HepG2 (cell line): ENCODE measurements at regions not wholly inside any gene's neighbourhood (a gene's known extent, or its start where the extent isn't known, plus 50 kb on each side); places are given as distances from the start of the nearest gene placed in this dataset.

Experiments used
- ATAC-seq: fragments of 200-7000 bp; cut with Tn5 transposase; 3 replicates; pipeline ENCODE4 v1.9.1; 2020; ENCODE audit warnings: mild to moderate bottlenecking, moderate library complexity
- BruUV-seq: library from RNA; stranded (reverse); fragments of 400-500 nt; replicated peaks from 2 replicates; lab custom pipeline; 2021; lab: Mats Ljungman, UMichigan
- CTCF ChIA-PET: fragments of 300-600 bp; formaldehyde crosslinking; extraction: SDS; loops from one replicate; lab custom pipeline; 2021; ENCODE audit warnings: low total read pairs, inconsistent platforms, low intra/inter-chr PET ratio; lab: Yijun Ruan, JAX
- POLR2A ChIA-PET: fragments of 350-600 bp; sonication (Branson Sonifier 250); formaldehyde crosslinking; loops from one replicate; lab custom pipeline; 2020; ENCODE audit warnings: antibody characterized with exemption, inconsistent platforms; lab: Yijun Ruan, JAX
- DNase-seq: peaks from one replicate; pipeline ENCODE4 v3.0.0-alpha.2; 2015; ENCODE audit warnings: low spot score
- FAIRE-seq: peaks from 3 replicates; lab custom pipeline; 2011; peaks lifted over from hg19 to GRCh38; lab: Jason Lieb, UNC
- H2AFZ ChIP-seq: one replicate; pipeline ENCODE4 v1.6.1; 2011; ENCODE audit warnings: low read length, inconsistent platforms
- H3K27ac ChIP-seq: fragments of 300-600 bp; 3 replicates; pipeline ENCODE4 v1.8.0; 2011; ENCODE audit warnings: mixed run types, mild to moderate bottlenecking, mixed read lengths, low read length, inconsistent platforms; ENCODE audit not compliant: insufficient read depth; ENCODE audit errors: extremely low read length
- H3K27me3 ChIP-seq, 2 experiments: fragments of 200-600 bp in 1 of 2; 2 replicates in 1 of 2; 3 replicates in 1 of 2; pipeline versions ENCODE4 v1.6.0 to v1.8.0; 2011; ENCODE audit warnings: low read length in 2 of 2, mild to moderate bottlenecking in 2 of 2, moderate library complexity in 2 of 2, inconsistent platforms in 1 of 2; ENCODE audit not compliant: insufficient read depth in 2 of 2, control insufficient read depth in 1 of 2
- H3K36me3 ChIP-seq, 2 experiments: fragments of 200-600 bp in 1 of 2; replicated peaks in 1 of 2; 2 replicates in 1 of 2; 3 replicates in 1 of 2; pipeline versions ENCODE4 v1.5.1 to v1.8.0; 2011; ENCODE audit warnings: low read length in 2 of 2, inconsistent platforms in 1 of 2; ENCODE audit not compliant: insufficient read depth in 2 of 2, control insufficient read depth in 1 of 2
- H3K4me1 ChIP-seq: 2 replicates; pipeline ENCODE4 v1.5.1; 2012; ENCODE audit warnings: low read length, inconsistent platforms; ENCODE audit not compliant: insufficient read depth
- H3K4me2 ChIP-seq: 2 replicates; pipeline ENCODE4 v1.6.0; 2011; ENCODE audit warnings: low read depth, low read length, inconsistent platforms
- H3K4me3 ChIP-seq, 3 experiments: fragments of 200-600 bp in 1 of 3; sonication (generic), shearing (Covaris generic) in 1 of 3; replicated peaks in 1 of 3; 2 replicates each; pipeline ENCODE4 v1.5.1; 2011 to 2016; ENCODE audit warnings: low read length in 3 of 3, inconsistent platforms in 2 of 3, low read depth in 2 of 3, mild to moderate bottlenecking in 2 of 3, control low read depth in 1 of 3, mixed read lengths in 1 of 3; ENCODE audit not compliant: insufficient read depth in 1 of 3
- H3K79me2 ChIP-seq: one replicate; pipeline ENCODE4 v1.6.1; 2011; ENCODE audit warnings: low read length, inconsistent platforms; ENCODE audit not compliant: insufficient read depth
- H3K9ac ChIP-seq: 2 replicates; pipeline ENCODE4 v1.6.0; 2011; ENCODE audit warnings: mild to moderate bottlenecking, low read depth, low read length, inconsistent platforms; ENCODE audit not compliant: insufficient read depth
- H3K9me3 ChIP-seq: 2 replicates; pipeline ENCODE4 v1.5.1; 2012; ENCODE audit warnings: mild to moderate bottlenecking, low read length
- H4K20me1 ChIP-seq: 2 replicates; pipeline ENCODE4 v1.6.0; 2011; ENCODE audit warnings: inconsistent platforms, mild to moderate bottlenecking, low read length, moderate library complexity; ENCODE audit not compliant: insufficient read depth
- EEA1 ChIP-seq: sonication (generic); formaldehyde crosslinking; IDR thresholded peaks from 2 replicates; pipeline ENCODE4 v1.5.1; 2020; ENCODE audit warnings: mild to moderate bottlenecking, missing genetic modification reagents, borderline replicate concordance
- ESRRA ChIP-seq: sonication (generic); formaldehyde crosslinking; IDR thresholded peaks from 2 replicates; pipeline ENCODE4 v1.5.1; 2020; ENCODE audit warnings: mild to moderate bottlenecking, low read depth, missing genetic modification reagents
- KLF12 ChIP-seq: sonication (generic); formaldehyde crosslinking; IDR thresholded peaks from 2 replicates; pipeline ENCODE4 v1.4.0; 2020; ENCODE audit warnings: missing genetic modification reagents, borderline replicate concordance
- RELA ChIP-seq: sonication (generic); formaldehyde crosslinking; IDR thresholded peaks from 2 replicates; pipeline ENCODE4 v1.4.0; 2020; ENCODE audit warnings: missing genetic modification reagents
- SMC3 ChIP-seq: IDR thresholded peaks from 2 replicates; pipeline ENCODE4 v1.6.1; 2011; ENCODE audit warnings: low read length, improper control_type of control experiment
- ZFP1 ChIP-seq: IDR thresholded peaks from 2 replicates; pipeline ENCODE4 v1.6.1; 2016
- ZNF367 ChIP-seq: sonication (generic); formaldehyde crosslinking; IDR thresholded peaks from 2 replicates; pipeline ENCODE4 v1.4.0; 2020; ENCODE audit warnings: missing genetic modification reagents, borderline replicate concordance
- ZNF580 ChIP-seq: IDR thresholded peaks from 2 replicates; pipeline ENCODE4 v1.6.1; 2016; ENCODE audit warnings: low read depth, borderline replicate concordance
- ZNF761 ChIP-seq: sonication (generic); formaldehyde crosslinking; conservative IDR thresholded peaks from 2 replicates; pipeline ENCODE4 v1.4.0; 2020; ENCODE audit warnings: mild to moderate bottlenecking, missing genetic modification reagents
- WGBS: methylation state at CpG from one replicate; pipeline ENCODE4 v1.1.6; 2017; ENCODE audit warnings: low lambda C conversion rate; 5-methylcytosine and 5-hydroxymethylcytosine counted together
- in situ Hi-C: cut with HindIII; loops from 2 replicates; pipeline ENCODE4 v1.10.0; 2017; ENCODE audit warnings: low pct_unique_long_range_greater_than_20kb; ENCODE audit not compliant: extremely low pct_ligation_motif_present
- intact Hi-C: fragments of 100-400 bp; cut with micrococcal nuclease; formaldehyde crosslinking; loops from one replicate; pipeline ENCODE4 v1.10.0; 2022; ENCODE audit not compliant: unreplicated experiment

GRCh38 chr7:21020667-21021066 is 234.0 kb upstream of the SP8 start (continued):
- no peak for TF ChIP-seq RELA (CRISPR knock-in tag)
- TF ChIP-seq, all 625 proteins: peak for 0

DNA sequence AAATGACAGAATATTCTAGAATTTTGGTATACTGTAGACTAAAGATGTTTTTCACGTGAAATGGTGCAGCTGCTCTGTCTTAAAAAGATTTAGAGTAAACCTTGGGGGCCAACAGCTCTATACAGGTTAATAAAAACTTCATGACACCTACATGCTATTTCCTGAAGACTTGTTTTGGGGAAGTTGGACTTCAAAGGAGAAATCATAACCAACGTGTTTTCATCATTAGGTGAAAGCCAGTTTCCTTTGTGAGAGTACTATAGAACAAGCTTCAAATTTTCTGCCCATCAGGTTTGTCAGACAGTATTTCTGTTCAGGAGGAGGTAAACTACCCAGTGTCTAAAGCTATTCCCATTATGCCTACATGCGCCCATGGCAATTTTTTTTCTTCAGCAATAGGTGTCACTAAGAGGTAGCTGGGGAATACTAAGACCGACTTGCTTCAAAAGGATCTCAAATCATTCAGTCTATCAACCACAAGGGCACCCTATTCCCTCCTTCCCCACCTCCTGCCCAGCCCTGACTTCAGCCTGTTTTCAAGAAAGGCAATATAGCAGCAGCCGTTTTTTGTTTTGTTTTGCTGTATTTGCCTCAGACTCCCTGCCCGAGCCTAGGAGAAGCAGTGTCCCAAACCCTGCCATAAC is 237.3 kb upstream of the SP8 start:
- no peak for FAIRE-seq
- H3K36me3 ChIP-seq: no peaks in the 10 kb centered on the region
- H2AFZ ChIP-seq: no peak overlapping the region
- ATAC-seq: no peak
- ChIA-PET POLR2A (no interaction called here), CTCF (no interaction called here)
- BruUV-seq: no TSS peak
- no peaks in the 10 kb centered on the region for H3K9me3 ChIP-seq
- DNase-seq: no peak
- intact Hi-C loops (no loop called here), in situ Hi-C loops (no loop called here)
- no peak overlapping the region for H3K4me3 ChIP-seq
- H3K79me2 ChIP-seq: no peaks in the 10 kb centered on the region
- no peak overlapping the region for H3K9ac ChIP-seq
- H3K4me1 ChIP-seq: no peaks in the 10 kb centered on the region
- no peak overlapping the region for H3K27ac ChIP-seq
- no peaks in the 10 kb centered on the region for H3K27me3 ChIP-seq
- TF ChIP-seq ZNF761 (CRISPR knock-in tag) (no peak), KLF12 (CRISPR knock-in tag) (no peak), ZNF580 (CRISPR knock-in tag) (no peak)
- WGBS: 0% methylated on average over 6 of the region's 6 CpGs
- no peak overlapping the region for H3K4me2 ChIP-seq
- no peaks in the 10 kb centered on the region for H4K20me1 ChIP-seq

DNA sequence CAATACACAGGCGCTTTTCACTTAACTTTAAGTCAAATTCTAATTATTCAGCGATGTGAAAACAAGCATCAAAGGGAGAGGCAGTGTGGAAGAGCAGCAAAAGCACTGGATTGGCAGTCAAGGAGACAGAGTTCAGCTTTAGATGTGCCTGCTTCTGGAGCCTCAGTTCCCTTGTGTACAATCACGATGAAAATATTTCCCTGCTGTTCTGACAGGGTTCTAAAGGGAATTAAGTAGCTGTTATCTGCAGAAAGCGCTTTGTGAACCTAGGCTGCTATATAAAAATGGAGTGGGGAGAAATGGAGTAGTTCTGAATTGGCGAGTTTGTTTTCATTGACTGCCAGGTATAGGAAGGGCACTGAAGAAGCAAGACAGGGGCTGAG is 237.8 kb upstream of the SP8 start:
- BruUV-seq: no TSS peak
- no peaks in the 10 kb centered on the region for H3K36me3 ChIP-seq
- no peak overlapping the region for H3K27ac ChIP-seq
- no peak overlapping the region for H3K4me3 ChIP-seq
- no peaks in the 10 kb centered on the region for H3K79me2 ChIP-seq
- no peak overlapping the region for H2AFZ ChIP-seq
- H3K4me1 ChIP-seq: no peaks in the 10 kb centered on the region
- no peaks in the 10 kb centered on the region for H3K27me3 ChIP-seq
- POLR2A ChIA-PET: no interaction called here
- intact Hi-C loops: no loop called here
- H4K20me1 ChIP-seq: no peaks in the 10 kb centered on the region
- FAIRE-seq (no peak), ATAC-seq (no peak), DNase-seq (no peak)
- 4% methylated on average over 5 of the region's 5 CpGs for WGBS
- CTCF ChIA-PET: no interaction called here
- no peak overlapping the region for H3K9ac ChIP-seq
- H3K4me2 ChIP-seq: no peak overlapping the region
- in situ Hi-C loops: no loop called here
- no peaks in the 10 kb centered on the region for H3K9me3 ChIP-seq
- TF ChIP-seq ZFP1 (CRISPR knock-in tag) (no peak), ESRRA (CRISPR knock-in tag) (no peak), EEA1 (CRISPR knock-in tag) (no peak), ZNF367 (CRISPR knock-in tag) (no peak), SMC3 (no peak)
